HEK293T (cell line): ENCODE measurements at regions not wholly inside any gene's neighbourhood (a gene's known extent, or its start where the extent isn't known, plus 50 kb on each side); places are given as distances from the start of the nearest gene placed in this dataset.

Source experiments
- CTCF ChIA-PET: fragments of 350-600 bp; formaldehyde crosslinking; extraction: SDS; loops from one replicate; lab custom pipeline; 2021; ENCODE audit warnings: antibody characterized with exemption, inconsistent platforms; lab: Yijun Ruan, JAX
- POLR2A ChIA-PET: fragments of 350-600 bp; formaldehyde crosslinking; extraction: SDS; loops from one replicate; lab custom pipeline; 2020; ENCODE audit warnings: antibody characterized with exemption, inconsistent platforms; lab: Yijun Ruan, JAX
- DNase-seq: peaks from one replicate; pipeline ENCODE4 v3.0.0; 2012; ENCODE audit warnings: mixed read lengths; ENCODE audit errors: extremely low spot score
- ARNT ChIP-seq: fragments of 450-650 bp; IDR thresholded peaks from 2 replicates; pipeline ENCODE4 v1.6.1; 2017; ENCODE audit warnings: mild to moderate bottlenecking
- BHLHE40 ChIP-seq: fragments of 450-650 bp; IDR thresholded peaks from 2 replicates; pipeline ENCODE4 v1.6.1; 2016; ENCODE audit warnings: mild to moderate bottlenecking, moderate library complexity, borderline replicate concordance
- CTBP1 ChIP-seq: fragments of 450-650 bp; IDR thresholded peaks from 2 replicates; pipeline ENCODE4 v1.6.1; 2016; ENCODE audit warnings: borderline replicate concordance
- ELF4 ChIP-seq: fragments of 450-650 bp; IDR thresholded peaks from 2 replicates; pipeline ENCODE4 v1.6.1; 2017; ENCODE audit warnings: antibody characterized with exemption
- FOXA1 ChIP-seq: fragments of 450-650 bp; IDR thresholded peaks from 2 replicates; pipeline ENCODE4 v1.6.1; 2016; ENCODE audit warnings: mild to moderate bottlenecking
- FOXK2 ChIP-seq: fragments of 450-650 bp; IDR thresholded peaks from 2 replicates; pipeline ENCODE4 v1.6.1; 2016; ENCODE audit warnings: mild to moderate bottlenecking
- FOXM1 ChIP-seq: fragments of 450-650 bp; IDR thresholded peaks from 2 replicates; pipeline ENCODE4 v1.6.1; 2017; ENCODE audit warnings: mild to moderate bottlenecking, borderline replicate concordance
- HDGF ChIP-seq: fragments of 450-650 bp; IDR thresholded peaks from 2 replicates; pipeline ENCODE4 v1.6.1; 2017; ENCODE audit warnings: antibody characterized with exemption, borderline replicate concordance
- L3MBTL2 ChIP-seq: fragments of 450-650 bp; conservative IDR thresholded peaks from 2 replicates; pipeline ENCODE4 v1.6.1; 2016; ENCODE audit warnings: mild to moderate bottlenecking
- LEF1 ChIP-seq: fragments of 450-650 bp; IDR thresholded peaks from 2 replicates; pipeline ENCODE4 v1.6.1; 2017; ENCODE audit warnings: mild to moderate bottlenecking, borderline replicate concordance
- NFRKB ChIP-seq: fragments of 450-650 bp; IDR thresholded peaks from 2 replicates; pipeline ENCODE4 v1.6.1; 2016; ENCODE audit warnings: mild to moderate bottlenecking, moderate library complexity
- PKNOX1 ChIP-seq: fragments of 450-650 bp; IDR thresholded peaks from 2 replicates; pipeline ENCODE4 v1.6.1; 2016
- SP1 ChIP-seq: fragments of 450-650 bp; IDR thresholded peaks from 2 replicates; pipeline ENCODE4 v1.6.1; 2017
- SUZ12 ChIP-seq: fragments of 450-650 bp; IDR thresholded peaks from 2 replicates; pipeline ENCODE4 v1.6.1; 2016; ENCODE audit warnings: mild to moderate bottlenecking
- TARDBP ChIP-seq: fragments of 450-650 bp; IDR thresholded peaks from 2 replicates; pipeline ENCODE4 v1.6.1; 2016
- ZNF384 ChIP-seq: fragments of 450-650 bp; IDR thresholded peaks from 2 replicates; pipeline ENCODE4 v1.6.1; 2016

GRCh38 chr3:112746675-112747280 is 99.9 kb downstream of the CD200R1L start:
- DNase-seq = no peak
- POLR2A ChIA-PET = interaction anchor here (1.2 kb wide), 1 partner anchor 244 kb away, joined by 3 read pairs; the partner anchor contains the start of gene GTPBP8
- CTCF ChIA-PET = interaction anchor here (2.4 kb wide), 1 partner anchor 12 kb away, joined by 9 read pairs; no protein-coding TSS in a partner anchor

GRCh38 chr3:112745567-112746248 is 101.0 kb downstream of the CD200R1L start:
- CTCF ChIA-PET = interaction anchor here (1.6 kb wide), 1 partner anchor 11 kb away, joined by 6 read pairs; no protein-coding TSS in a partner anchor
- TF ChIP-seq L3MBTL2 = no peak
- POLR2A ChIA-PET = no interaction called here
- DNase-seq = no peak

More at GRCh38 chr3:112746675-112747280, 99.9 kb downstream of the CD200R1L start:
- TF ChIP-seq ZNF384 (no peak), LEF1 (no peak), FOXK2 (no peak), BHLHE40 (no peak), PKNOX1 (no peak), ARNT (no peak), CTBP1 (no peak), FOXA1 (no peak), FOXM1 (no peak), SUZ12 (no peak), SP1 (no peak), HDGF (no peak), NFRKB (no peak), TARDBP (no peak), ELF4 (no peak), L3MBTL2 (no peak)

GRCh38 chr3:112744825-112745566 is 101.7 kb downstream of the CD200R1L start:
- POLR2A ChIA-PET = no interaction called here
- no peak for TF ChIP-seq FOXA1
- TF ChIP-seq SP1 = no peak
- TF ChIP-seq ELF4 = no peak
- no peak for TF ChIP-seq ZNF384
- TF ChIP-seq LEF1 = no peak
- TF ChIP-seq TARDBP = no peak
- TF ChIP-seq L3MBTL2 = no peak
- CTCF ChIA-PET = interaction anchor here (1.0 to 1.6 kb wide), 2 partner anchors 10 to 103 kb away, joined by 3 to 6 read pairs; no protein-coding TSS in a partner anchor
- DNase-seq = no peak

- POLR2A ChIA-PET = no interaction called here
These were observed 102.6 kb downstream of the CD200R1L start for GRCh38 chr3:112744106-112744505.

GRCh38 chr3:112742934-112743333 is 102.0 kb upstream of the CCDC80 start:
- no peak for TF ChIP-seq ZNF384
- TF ChIP-seq NFRKB = no peak
- no peak for TF ChIP-seq ARNT
- no peak for TF ChIP-seq HDGF
- no peak for TF ChIP-seq L3MBTL2
- CTCF ChIA-PET = no interaction called here
- POLR2A ChIA-PET = no interaction called here
- no peak for DNase-seq

More at GRCh38 chr3:112744106-112744505, 102.6 kb downstream of the CD200R1L start:
- TF ChIP-seq LEF1 (no peak), SUZ12 (no peak), HDGF (no peak), ZNF384 (no peak), NFRKB (no peak), PKNOX1 (no peak), TARDBP (no peak), CTBP1 (no peak), SP1 (no peak), BHLHE40 (no peak), FOXA1 (no peak), ARNT (no peak), FOXM1 (no peak), L3MBTL2 (no peak)
- CTCF ChIA-PET = interaction anchor here (1.0 kb wide), 1 partner anchor 102 kb away, joined by 3 read pairs; no protein-coding TSS in a partner anchor
- DNase-seq = no peak

- ChIA-PET CTCF (no interaction called here), POLR2A (no interaction called here)
- no peak for TF ChIP-seq L3MBTL2
- TF ChIP-seq BHLHE40 = no peak
- DNase-seq = no peak
These were observed 101.0 kb upstream of the CCDC80 start for GRCh38 chr3:112741983-112742382.

GRCh38 chr3:112740835-112741234 is 99.9 kb upstream of the CCDC80 start:
- TF ChIP-seq FOXK2 (no peak), FOXM1 (no peak), SUZ12 (no peak), SP1 (no peak), LEF1 (no peak), ELF4 (no peak), ARNT (no peak), TARDBP (no peak), PKNOX1 (no peak), ZNF384 (no peak)
- ChIA-PET CTCF (no interaction called here), POLR2A (no interaction called here)
- DNase-seq = no peak
